ENCODE measurements at regions not wholly inside any gene's neighbourhood (a gene's known extent, or its start where the extent isn't known, plus 50 kb on each side); places are given as distances from the start of the nearest gene placed in this dataset.

DNA sequence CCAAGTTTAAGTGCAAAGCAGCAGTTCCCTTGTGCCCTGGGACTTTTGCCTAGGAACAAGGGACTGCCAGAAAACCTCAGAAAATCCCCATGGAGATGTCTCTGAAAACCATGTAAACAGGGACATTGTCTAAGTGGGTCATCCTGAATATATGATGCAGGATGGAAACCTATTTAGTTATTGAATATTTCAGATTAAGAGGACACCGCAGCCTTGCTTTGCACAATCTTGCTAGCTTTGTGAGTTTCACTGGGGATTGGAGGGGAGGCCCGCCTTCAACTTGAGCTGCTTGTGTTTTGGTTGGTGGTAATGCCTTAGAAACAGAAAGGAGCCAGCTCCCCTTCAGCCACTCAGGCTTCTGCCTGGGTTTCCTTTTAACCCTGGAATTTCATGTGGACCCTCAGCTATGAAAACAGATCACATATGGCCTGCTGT is 112.8 kb downstream of the C9orf152 start:
- H3K9me3 ChIP-seq (ENCODE audit: low read length) = no peaks in the 10 kb centered on the region
- in situ Hi-C loops (cut with HindIII; ENCODE audit: extremely low pct_ligation_motif_present, low pct_unique_long_range_greater_than_20kb) (no loop called here), intact Hi-C loops (cut with micrococcal nuclease; ENCODE audit: unreplicated experiment) (no loop called here)
- ChIA-PET CTCF (ENCODE audit: low intra/inter-chr PET ratio, low total read pairs) (no interaction called here), POLR2A (no interaction called here)
- ATAC-seq = no peak
- H3K4me3 ChIP-seq (replicated peaks in 1 of 3; ENCODE audit: insufficient read depth in 1 of 3, low read depth in 2 of 3, low read length in 3 of 3) = no peak overlapping the region
- H3K9ac ChIP-seq (ENCODE audit: insufficient read depth, low read depth, low read length) = no peak overlapping the region
- H3K36me3 ChIP-seq (replicated peaks in 1 of 2; ENCODE audit: control insufficient read depth in 1 of 2, insufficient read depth in 2 of 2, low read length in 2 of 2) = no peaks in the 10 kb centered on the region
- no peaks in the 10 kb centered on the region for H3K79me2 ChIP-seq (ENCODE audit: insufficient read depth, low read length)
- H3K27me3 ChIP-seq (ENCODE audit: control insufficient read depth in 1 of 2, insufficient read depth in 2 of 2, low read length in 2 of 2) = no peaks in the 10 kb centered on the region
- no peak for DNase-seq (ENCODE audit: low spot score)
- no peak overlapping the region for H2AFZ ChIP-seq (ENCODE audit: low read length)
- no TSS peak for BruUV-seq (replicated peaks)
- no peaks in the 10 kb centered on the region for H4K20me1 ChIP-seq (ENCODE audit: insufficient read depth, low read length)
- WGBS (ENCODE audit: low lambda C conversion rate) = 73% methylated on average over 2 of the region's 2 CpGs
- peaks cover 7% of the 10 kb centered on the region for H3K4me1 ChIP-seq (ENCODE audit: insufficient read depth, low read length)
- H3K4me2 ChIP-seq (ENCODE audit: low read depth, low read length) = no peak overlapping the region
- H3K27ac ChIP-seq (ENCODE audit: extremely low read length, insufficient read depth, low read length) = no peak overlapping the region
- FAIRE-seq = no peak
- no peak for TF ChIP-seq ZKSCAN1 (IDR thresholded peaks at IDR 0.05; ENCODE audit: low read length)
- no peak for TF ChIP-seq ZNF615 (CRISPR knock-in tag; IDR thresholded peaks at IDR 0.05; ENCODE audit: borderline replicate concordance)
- TF ChIP-seq RFXAP (CRISPR knock-in tag; IDR thresholded peaks at IDR 0.05; ENCODE audit: borderline replicate concordance) = no peak
- TF ChIP-seq ZSCAN31 (CRISPR knock-in tag; IDR thresholded peaks at IDR 0.05; ENCODE audit: low read depth) = no peak

DNA sequence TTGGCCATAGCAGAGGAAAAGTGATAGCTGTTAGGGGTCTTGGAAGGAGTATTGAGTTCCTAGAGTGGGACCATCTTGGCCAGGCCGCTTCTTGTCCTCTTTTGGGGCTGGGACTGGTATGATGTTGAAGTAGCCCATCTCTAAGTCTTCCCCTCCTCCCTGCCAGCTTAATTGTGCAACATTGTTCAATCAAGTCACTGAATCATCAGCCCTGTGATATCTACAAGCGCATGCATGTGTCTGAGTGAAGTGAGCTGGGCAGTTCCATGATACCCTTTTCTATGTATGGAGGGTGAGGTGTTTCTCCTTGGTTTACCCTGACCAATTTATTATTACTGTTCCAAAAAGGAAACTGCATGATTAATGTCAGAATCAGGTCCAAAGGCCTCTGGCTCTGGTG is 112.2 kb downstream of the C9orf152 start:
- BruUV-seq (replicated peaks) = no TSS peak
- no peaks in the 10 kb centered on the region for H3K9me3 ChIP-seq (ENCODE audit: low read length)
- no peak for ATAC-seq
- 50% methylated on average over 2 of the region's 2 CpGs for WGBS (ENCODE audit: low lambda C conversion rate)
- H3K4me1 ChIP-seq (ENCODE audit: insufficient read depth, low read length) = peaks cover 3% of the 10 kb centered on the region; the same call in 1 of the 2 replicates
- in situ Hi-C loops (cut with HindIII; ENCODE audit: extremely low pct_ligation_motif_present, low pct_unique_long_range_greater_than_20kb) (no loop called here), intact Hi-C loops (cut with micrococcal nuclease; ENCODE audit: unreplicated experiment) (no loop called here)
- no peak overlapping the region for H3K27ac ChIP-seq (ENCODE audit: extremely low read length, insufficient read depth, low read length)
- DNase-seq (ENCODE audit: low spot score) = no peak
- H3K9ac ChIP-seq (ENCODE audit: insufficient read depth, low read depth, low read length) = no peak overlapping the region
- ChIA-PET POLR2A (no interaction called here), CTCF (ENCODE audit: low intra/inter-chr PET ratio, low total read pairs) (no interaction called here)
- H3K36me3 ChIP-seq (replicated peaks in 1 of 2; ENCODE audit: control insufficient read depth in 1 of 2, insufficient read depth in 2 of 2, low read length in 2 of 2) = no peaks in the 10 kb centered on the region
- FAIRE-seq = no peak
- no peaks in the 10 kb centered on the region for H3K27me3 ChIP-seq (ENCODE audit: control insufficient read depth in 1 of 2, insufficient read depth in 2 of 2, low read length in 2 of 2)
- no peak overlapping the region for H3K4me2 ChIP-seq (ENCODE audit: low read depth, low read length)
- no peak overlapping the region for H2AFZ ChIP-seq (ENCODE audit: low read length)
- no peak overlapping the region for H3K4me3 ChIP-seq (replicated peaks in 1 of 3; ENCODE audit: insufficient read depth in 1 of 3, low read depth in 2 of 3, low read length in 3 of 3)
- no peaks in the 10 kb centered on the region for H3K79me2 ChIP-seq (ENCODE audit: insufficient read depth, low read length)
- TF ChIP-seq CBX1 (IDR thresholded peaks at IDR 0.05; ENCODE audit: low read depth) (no peak), GLI4 (CRISPR knock-in tag; IDR thresholded peaks at IDR 0.05; ENCODE audit: borderline replicate concordance) (no peak), HMG20B (CRISPR knock-in tag; conservative IDR thresholded peaks at IDR 0.05) (no peak), BRD4 (CRISPR knock-in tag; IDR thresholded peaks at IDR 0.05) (no peak), MTA3 (CRISPR knock-in tag; IDR thresholded peaks at IDR 0.05) (no peak), FOXK1 (CRISPR knock-in tag; IDR thresholded peaks at IDR 0.05; ENCODE audit: borderline replicate concordance, low read depth) (no peak), WIZ (CRISPR knock-in tag; IDR thresholded peaks at IDR 0.05) (no peak), ZNF75D (CRISPR knock-in tag; IDR thresholded peaks at IDR 0.05; ENCODE audit: borderline replicate concordance) (no peak), ZNF629 (CRISPR knock-in tag; conservative IDR thresholded peaks at IDR 0.05) (no peak), SIX1 (CRISPR knock-in tag; IDR thresholded peaks at IDR 0.05; ENCODE audit: borderline replicate concordance) (no peak)
- TF ChIP-seq, protein P1, sequence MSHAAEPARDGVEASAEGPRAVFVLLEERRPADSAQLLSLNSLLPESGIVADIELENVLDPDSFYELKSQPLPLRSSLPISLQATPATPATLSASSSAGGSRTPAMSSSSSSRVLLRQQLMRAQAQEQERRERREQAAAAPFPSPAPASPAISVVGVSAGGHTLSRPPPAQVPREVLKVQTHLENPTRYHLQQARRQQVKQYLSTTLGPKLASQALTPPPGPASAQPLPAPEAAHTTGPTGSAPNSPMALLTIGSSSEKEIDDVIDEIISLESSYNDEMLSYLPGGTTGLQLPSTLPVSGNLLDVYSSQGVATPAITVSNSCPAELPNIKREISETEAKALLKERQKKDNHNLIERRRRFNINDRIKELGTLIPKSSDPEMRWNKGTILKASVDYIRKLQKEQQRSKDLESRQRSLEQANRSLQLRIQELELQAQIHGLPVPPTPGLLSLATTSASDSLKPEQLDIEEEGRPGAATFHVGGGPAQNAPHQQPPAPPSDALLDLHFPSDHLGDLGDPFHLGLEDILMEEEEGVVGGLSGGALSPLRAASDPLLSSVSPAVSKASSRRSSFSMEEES (CRISPR knock-in tag; IDR thresholded peaks at IDR 0.05) = no peak
- TF ChIP-seq, protein P2, sequence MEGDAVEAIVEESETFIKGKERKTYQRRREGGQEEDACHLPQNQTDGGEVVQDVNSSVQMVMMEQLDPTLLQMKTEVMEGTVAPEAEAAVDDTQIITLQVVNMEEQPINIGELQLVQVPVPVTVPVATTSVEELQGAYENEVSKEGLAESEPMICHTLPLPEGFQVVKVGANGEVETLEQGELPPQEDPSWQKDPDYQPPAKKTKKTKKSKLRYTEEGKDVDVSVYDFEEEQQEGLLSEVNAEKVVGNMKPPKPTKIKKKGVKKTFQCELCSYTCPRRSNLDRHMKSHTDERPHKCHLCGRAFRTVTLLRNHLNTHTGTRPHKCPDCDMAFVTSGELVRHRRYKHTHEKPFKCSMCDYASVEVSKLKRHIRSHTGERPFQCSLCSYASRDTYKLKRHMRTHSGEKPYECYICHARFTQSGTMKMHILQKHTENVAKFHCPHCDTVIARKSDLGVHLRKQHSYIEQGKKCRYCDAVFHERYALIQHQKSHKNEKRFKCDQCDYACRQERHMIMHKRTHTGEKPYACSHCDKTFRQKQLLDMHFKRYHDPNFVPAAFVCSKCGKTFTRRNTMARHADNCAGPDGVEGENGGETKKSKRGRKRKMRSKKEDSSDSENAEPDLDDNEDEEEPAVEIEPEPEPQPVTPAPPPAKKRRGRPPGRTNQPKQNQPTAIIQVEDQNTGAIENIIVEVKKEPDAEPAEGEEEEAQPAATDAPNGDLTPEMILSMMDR (CRISPR knock-in tag; IDR thresholded peaks at IDR 0.05) = no peak
- H4K20me1 ChIP-seq (ENCODE audit: insufficient read depth, low read length) = no peaks in the 10 kb centered on the region
